DOHH2 (cell line): ENCODE measurements at regions not wholly inside any gene's neighbourhood (a gene's known extent, or its start where the extent isn't known, plus 50 kb on each side); places are given as distances from the start of the nearest gene placed in this dataset.

Experiments used
- EZH2phosphoT487 ChIP-seq: fragments of 200-600 bp; sonication (generic); IDR thresholded peaks from 2 replicates; pipeline ENCODE4 v1.6.1; 2017; ENCODE audit warnings: borderline replicate concordance, mild to moderate bottlenecking, antibody characterized with exemption, low read length, moderate library complexity, mixed read lengths
- TF ChIP-seq, protein P1 (sequence below): fragments of 200-600 bp; sonication (generic); IDR thresholded peaks from one replicate; pipeline ENCODE4 v1.5.1; 2014; ENCODE audit warnings: antibody characterized with exemption, mild to moderate bottlenecking, low read depth, low read length; ENCODE audit not compliant: poor library complexity, severe bottlenecking

DNA sequence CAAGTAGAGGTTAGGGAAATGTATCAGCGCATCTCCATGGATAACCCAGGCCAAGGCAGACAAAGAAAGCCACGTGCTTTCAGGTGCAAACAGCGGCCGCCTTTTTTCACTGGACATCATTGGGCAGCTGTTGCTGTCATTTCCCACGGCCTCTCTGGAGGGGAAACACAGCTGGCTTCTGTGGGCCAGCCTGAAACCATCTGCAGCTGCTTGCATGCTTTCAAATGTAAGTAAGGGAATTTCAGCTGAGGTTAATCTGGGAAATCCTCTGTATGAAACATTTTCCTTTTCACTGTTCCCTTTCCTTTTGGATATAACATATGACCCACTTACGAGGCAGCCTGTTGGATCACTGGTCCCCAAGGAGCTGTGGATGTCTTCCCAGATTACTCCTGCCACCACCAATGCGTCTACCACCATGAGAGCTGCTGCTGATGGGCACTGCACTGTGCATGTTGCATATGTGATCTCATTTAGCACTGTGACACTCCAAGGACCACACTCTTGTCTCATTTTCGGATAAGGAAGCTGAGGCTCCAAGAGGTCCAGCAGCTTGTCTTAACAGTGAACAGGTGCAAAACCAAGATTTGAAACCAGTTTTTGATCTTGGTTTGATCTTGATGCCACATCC, 106.3 kb downstream of the C9orf152 start:
- TF ChIP-seq, protein P1, sequence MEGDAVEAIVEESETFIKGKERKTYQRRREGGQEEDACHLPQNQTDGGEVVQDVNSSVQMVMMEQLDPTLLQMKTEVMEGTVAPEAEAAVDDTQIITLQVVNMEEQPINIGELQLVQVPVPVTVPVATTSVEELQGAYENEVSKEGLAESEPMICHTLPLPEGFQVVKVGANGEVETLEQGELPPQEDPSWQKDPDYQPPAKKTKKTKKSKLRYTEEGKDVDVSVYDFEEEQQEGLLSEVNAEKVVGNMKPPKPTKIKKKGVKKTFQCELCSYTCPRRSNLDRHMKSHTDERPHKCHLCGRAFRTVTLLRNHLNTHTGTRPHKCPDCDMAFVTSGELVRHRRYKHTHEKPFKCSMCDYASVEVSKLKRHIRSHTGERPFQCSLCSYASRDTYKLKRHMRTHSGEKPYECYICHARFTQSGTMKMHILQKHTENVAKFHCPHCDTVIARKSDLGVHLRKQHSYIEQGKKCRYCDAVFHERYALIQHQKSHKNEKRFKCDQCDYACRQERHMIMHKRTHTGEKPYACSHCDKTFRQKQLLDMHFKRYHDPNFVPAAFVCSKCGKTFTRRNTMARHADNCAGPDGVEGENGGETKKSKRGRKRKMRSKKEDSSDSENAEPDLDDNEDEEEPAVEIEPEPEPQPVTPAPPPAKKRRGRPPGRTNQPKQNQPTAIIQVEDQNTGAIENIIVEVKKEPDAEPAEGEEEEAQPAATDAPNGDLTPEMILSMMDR, result no peak
- TF ChIP-seq EZH2phosphoT487, result no peak
